ENCODE measurements at regions not wholly inside any gene's neighbourhood (a gene's known extent, or its start where the extent isn't known, plus 50 kb on each side); places are given as distances from the start of the nearest gene placed in this dataset.

GRCh38 chr4:165782623-165783022 lies 90.4 kb upstream of the TLL1 start:
- H3K36me3 ChIP-seq (ENCODE audit: insufficient read depth, low read depth, low read length) = no peaks in the 10 kb centered on the region

GRCh38 chr4:165783626-165784025 lies 89.4 kb upstream of the TLL1 start:
- H3K36me3 ChIP-seq (ENCODE audit: insufficient read depth, low read depth, low read length) = no peaks in the 10 kb centered on the region
- H3K27ac ChIP-seq (ENCODE audit: low read length) = no peak overlapping the region
- H3K4me1 ChIP-seq (ENCODE audit: insufficient read depth, low read length) = peaks cover 6% of the 10 kb centered on the region; the same call in 1 of the 2 replicates
- no peaks in the 10 kb centered on the region for H3K27me3 ChIP-seq (ENCODE audit: insufficient read depth, low read length)
- no peak overlapping the region for H3K4me3 ChIP-seq (ENCODE audit: low read length)
- no peak overlapping the region for H3K9ac ChIP-seq (ENCODE audit: low read depth, low read length)
- H3K9me3 ChIP-seq (ENCODE audit: insufficient read depth, low read depth, low read length) = no peaks in the 10 kb centered on the region

More at GRCh38 chr4:165782623-165783022, 90.4 kb upstream of the TLL1 start:
- no peak overlapping the region for H3K9ac ChIP-seq (ENCODE audit: low read depth, low read length)
- H3K27me3 ChIP-seq (ENCODE audit: insufficient read depth, low read length) = no peaks in the 10 kb centered on the region
- peaks cover 6% of the 10 kb centered on the region; the same call in 1 of the 2 replicates for H3K4me1 ChIP-seq (ENCODE audit: insufficient read depth, low read length)
- H3K9me3 ChIP-seq (ENCODE audit: insufficient read depth, low read depth, low read length) = no peaks in the 10 kb centered on the region
- no peak overlapping the region for H3K27ac ChIP-seq (ENCODE audit: low read length)
- no peak overlapping the region for H3K4me3 ChIP-seq (ENCODE audit: low read length)

GRCh38 chr4:165784672-165785071 lies 88.4 kb upstream of the TLL1 start:
- Histone ChIP-seq H3K9me3 (ENCODE audit: insufficient read depth, low read depth, low read length) (no peaks in the 10 kb centered on the region), H3K4me1 (ENCODE audit: insufficient read depth, low read length) (peaks cover 6% of the 10 kb centered on the region; the same call in 1 of the 2 replicates), H3K36me3 (ENCODE audit: insufficient read depth, low read depth, low read length) (no peaks in the 10 kb centered on the region), H3K4me3 (ENCODE audit: low read length) (no peak overlapping the region), H3K9ac (ENCODE audit: low read depth, low read length) (no peak overlapping the region), H3K27ac (ENCODE audit: low read length) (no peak overlapping the region), H3K27me3 (ENCODE audit: insufficient read depth, low read length) (no peaks in the 10 kb centered on the region)

- Histone ChIP-seq H3K9ac (ENCODE audit: low read depth, low read length) (no peak overlapping the region), H3K27me3 (ENCODE audit: insufficient read depth, low read length) (no peaks in the 10 kb centered on the region), H3K4me3 (ENCODE audit: low read length) (no peak overlapping the region), H3K36me3 (ENCODE audit: insufficient read depth, low read depth, low read length) (no peaks in the 10 kb centered on the region), H3K27ac (ENCODE audit: low read length) (no peak overlapping the region), H3K9me3 (ENCODE audit: insufficient read depth, low read depth, low read length) (no peaks in the 10 kb centered on the region), H3K4me1 (ENCODE audit: insufficient read depth, low read length) (peaks cover 6% of the 10 kb centered on the region; the same call in 1 of the 2 replicates)
Observed at GRCh38 chr4:165785337-165785736, 87.7 kb upstream of the TLL1 start.

DNA sequence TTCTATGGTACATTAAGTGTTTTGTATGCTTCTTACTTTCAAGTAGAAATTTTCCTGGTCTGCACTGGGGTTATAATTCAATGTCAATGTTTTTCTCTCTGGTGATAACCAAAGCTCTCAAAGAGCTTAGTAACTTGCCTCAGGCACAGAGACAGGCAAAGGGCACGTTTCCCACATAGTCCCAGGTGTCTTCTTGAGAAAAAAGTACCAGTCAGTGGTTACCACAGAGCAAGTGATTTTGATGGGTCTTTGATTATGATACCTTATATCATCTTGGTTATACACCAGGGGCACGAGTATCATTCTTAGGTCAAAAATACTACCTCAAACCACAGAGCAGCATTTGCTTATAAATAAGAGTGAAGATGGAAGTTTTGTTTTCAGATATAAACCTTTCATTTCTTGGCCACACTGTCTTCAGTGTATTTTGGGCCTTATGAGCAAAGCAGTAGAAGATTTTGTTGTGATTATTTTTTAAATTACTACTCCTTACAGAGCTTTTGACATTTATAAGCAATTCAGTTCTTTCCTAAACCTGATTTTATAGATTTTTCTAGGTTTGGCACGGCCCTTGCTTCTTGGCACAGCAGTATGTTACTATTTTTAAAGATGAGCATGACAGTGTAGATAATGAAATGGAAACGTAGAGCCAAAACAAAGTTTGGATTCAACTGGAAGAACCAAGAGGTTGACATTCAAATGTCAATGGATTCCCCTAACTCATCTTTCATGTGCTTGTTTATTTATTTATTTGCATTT lies 85.3 kb upstream of the TLL1 start:
- H3K4me1 ChIP-seq (ENCODE audit: insufficient read depth, low read length) = peaks cover 6% of the 10 kb centered on the region; the same call in 1 of the 2 replicates
- no peak overlapping the region for H3K9ac ChIP-seq (ENCODE audit: low read depth, low read length)
- H3K27me3 ChIP-seq (ENCODE audit: insufficient read depth, low read length) = no peaks in the 10 kb centered on the region
- no peaks in the 10 kb centered on the region for H3K36me3 ChIP-seq (ENCODE audit: insufficient read depth, low read depth, low read length)
- no peak overlapping the region for H3K27ac ChIP-seq (ENCODE audit: low read length)
- no peaks in the 10 kb centered on the region for H3K9me3 ChIP-seq (ENCODE audit: insufficient read depth, low read depth, low read length)
- H3K4me3 ChIP-seq (ENCODE audit: low read length) = no peak overlapping the region

GRCh38 chr4:165788686-165789463 lies 84.2 kb upstream of the TLL1 start:
- no peaks in the 10 kb centered on the region for H3K36me3 ChIP-seq (ENCODE audit: insufficient read depth, low read depth, low read length)
- H3K4me3 ChIP-seq (ENCODE audit: low read length) = no peak overlapping the region
- no peak overlapping the region for H3K27ac ChIP-seq (ENCODE audit: low read length)
- no peak overlapping the region for H3K9ac ChIP-seq (ENCODE audit: low read depth, low read length)
- H3K4me1 ChIP-seq (ENCODE audit: insufficient read depth, low read length) = peaks cover 2% of the 10 kb centered on the region; the same call in 1 of the 2 replicates
- no peaks in the 10 kb centered on the region for H3K9me3 ChIP-seq (ENCODE audit: insufficient read depth, low read depth, low read length)
- H3K27me3 ChIP-seq (ENCODE audit: insufficient read depth, low read length) = no peaks in the 10 kb centered on the region

GRCh38 chr4:165793236-165793635 lies 79.8 kb upstream of the TLL1 start:
- no peak overlapping the region for H3K9ac ChIP-seq (ENCODE audit: low read depth, low read length)
- no peak overlapping the region for H3K4me3 ChIP-seq (ENCODE audit: low read length)
- no peak overlapping the region for H3K27ac ChIP-seq (ENCODE audit: low read length)
- H3K4me1 ChIP-seq (ENCODE audit: insufficient read depth, low read length) = no peaks in the 10 kb centered on the region
- no peaks in the 10 kb centered on the region for H3K27me3 ChIP-seq (ENCODE audit: insufficient read depth, low read length)
- H3K36me3 ChIP-seq (ENCODE audit: insufficient read depth, low read depth, low read length) = no peaks in the 10 kb centered on the region
- no peaks in the 10 kb centered on the region for H3K9me3 ChIP-seq (ENCODE audit: insufficient read depth, low read depth, low read length)

DNA sequence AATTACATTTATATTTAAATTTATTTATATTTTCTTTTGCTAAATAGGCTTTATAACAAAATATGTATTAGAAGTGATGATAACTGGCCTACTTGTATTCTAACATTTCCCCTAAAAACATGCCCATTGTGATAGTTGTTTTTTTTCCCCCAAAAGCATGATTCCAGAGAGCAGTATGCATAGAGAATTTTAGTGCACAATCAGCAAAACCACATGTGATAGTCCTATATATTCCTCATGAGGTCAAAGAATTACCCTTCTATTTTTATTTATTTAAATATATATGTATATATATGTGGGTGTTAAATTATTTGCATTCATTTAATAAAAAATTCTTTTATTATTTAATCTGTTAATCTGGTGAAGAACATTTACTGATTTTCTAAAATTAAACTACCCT lies 78.2 kb upstream of the TLL1 start:
- H3K9me3 ChIP-seq (ENCODE audit: insufficient read depth, low read depth, low read length) = no peaks in the 10 kb centered on the region
- H3K4me1 ChIP-seq (ENCODE audit: insufficient read depth, low read length) = no peaks in the 10 kb centered on the region
- no peaks in the 10 kb centered on the region for H3K36me3 ChIP-seq (ENCODE audit: insufficient read depth, low read depth, low read length)
- no peak overlapping the region for H3K9ac ChIP-seq (ENCODE audit: low read depth, low read length)
- no peak overlapping the region for H3K27ac ChIP-seq (ENCODE audit: low read length)
- H3K27me3 ChIP-seq (ENCODE audit: insufficient read depth, low read length) = no peaks in the 10 kb centered on the region
- H3K4me3 ChIP-seq (ENCODE audit: low read length) = no peak overlapping the region

DNA sequence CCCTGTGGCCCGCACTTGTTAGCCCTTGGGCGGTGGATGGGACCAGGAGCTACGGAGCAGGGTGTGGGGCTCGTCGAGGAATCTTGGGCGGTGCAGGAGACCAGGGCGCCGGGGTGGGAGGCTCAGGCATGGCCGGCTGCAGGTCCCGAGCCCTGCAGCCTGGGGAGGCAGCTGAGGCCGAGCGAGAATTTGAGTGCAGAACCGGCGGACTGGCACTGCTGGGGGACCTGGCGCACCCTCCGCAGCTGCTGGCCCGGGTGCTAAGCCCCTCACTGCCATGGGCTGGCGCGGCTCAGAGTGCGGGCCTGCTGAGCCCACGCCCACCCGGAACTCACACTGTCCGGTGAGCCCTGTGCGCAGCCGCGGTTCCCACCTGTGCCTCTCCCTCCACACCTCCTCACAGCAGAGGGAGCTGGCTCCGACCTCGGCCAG lies 73.6 kb upstream of the TLL1 start:
- no peaks in the 10 kb centered on the region for H3K36me3 ChIP-seq (ENCODE audit: insufficient read depth, low read depth, low read length)
- H3K9me3 ChIP-seq (ENCODE audit: insufficient read depth, low read depth, low read length) = no peaks in the 10 kb centered on the region
- H3K9ac ChIP-seq (ENCODE audit: low read depth, low read length) = no peak overlapping the region
- no peak overlapping the region for H3K27ac ChIP-seq (ENCODE audit: low read length)
- no peak overlapping the region for H3K4me3 ChIP-seq (ENCODE audit: low read length)
- H3K4me1 ChIP-seq (ENCODE audit: insufficient read depth, low read length) = no peaks in the 10 kb centered on the region
- no peaks in the 10 kb centered on the region for H3K27me3 ChIP-seq (ENCODE audit: insufficient read depth, low read length)

DNA sequence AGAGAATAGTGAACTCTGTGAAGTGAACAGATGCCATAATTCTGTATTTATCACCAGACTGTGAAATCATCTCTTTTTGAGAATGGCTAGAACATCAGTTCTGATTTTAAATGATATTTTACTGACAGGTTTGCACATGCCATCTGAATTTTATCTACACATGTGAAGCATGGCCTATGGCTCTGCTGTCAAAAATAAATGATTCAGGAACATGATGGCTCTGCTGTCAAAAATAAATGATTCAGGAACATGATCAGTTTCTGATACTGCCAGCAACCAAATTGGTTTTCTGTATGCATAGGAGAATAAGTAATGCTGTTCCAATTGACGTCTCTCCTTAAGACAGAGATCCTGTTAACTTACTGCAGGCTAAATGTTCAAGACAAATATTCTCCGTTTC lies 70.6 kb upstream of the TLL1 start:
- no peak overlapping the region for H3K9ac ChIP-seq (ENCODE audit: low read depth, low read length)
- no peaks in the 10 kb centered on the region for H3K27me3 ChIP-seq (ENCODE audit: insufficient read depth, low read length)
- no peaks in the 10 kb centered on the region for H3K9me3 ChIP-seq (ENCODE audit: insufficient read depth, low read depth, low read length)
- H3K4me1 ChIP-seq (ENCODE audit: insufficient read depth, low read length) = no peaks in the 10 kb centered on the region
- H3K36me3 ChIP-seq (ENCODE audit: insufficient read depth, low read depth, low read length) = no peaks in the 10 kb centered on the region
- H3K27ac ChIP-seq (ENCODE audit: low read length) = no peak overlapping the region
- H3K4me3 ChIP-seq (ENCODE audit: low read length) = no peak overlapping the region

GRCh38 chr4:165803005-165803404 lies 70.0 kb upstream of the TLL1 start:
- no peak overlapping the region for H3K9ac ChIP-seq (ENCODE audit: low read depth, low read length)
- H3K27ac ChIP-seq (ENCODE audit: low read length) = no peak overlapping the region
- no peak overlapping the region for H3K4me3 ChIP-seq (ENCODE audit: low read length)
- no peaks in the 10 kb centered on the region for H3K4me1 ChIP-seq (ENCODE audit: insufficient read depth, low read length)
- H3K27me3 ChIP-seq (ENCODE audit: insufficient read depth, low read length) = no peaks in the 10 kb centered on the region
- no peaks in the 10 kb centered on the region for H3K36me3 ChIP-seq (ENCODE audit: insufficient read depth, low read depth, low read length)
- H3K9me3 ChIP-seq (ENCODE audit: insufficient read depth, low read depth, low read length) = no peaks in the 10 kb centered on the region

- H3K4me1 ChIP-seq (ENCODE audit: insufficient read depth, low read length) = no peaks in the 10 kb centered on the region
- no peak overlapping the region for H3K9ac ChIP-seq (ENCODE audit: low read depth, low read length)
- H3K27me3 ChIP-seq (ENCODE audit: insufficient read depth, low read length) = no peaks in the 10 kb centered on the region
- H3K4me3 ChIP-seq (ENCODE audit: low read length) = no peak overlapping the region
- no peaks in the 10 kb centered on the region for H3K9me3 ChIP-seq (ENCODE audit: insufficient read depth, low read depth, low read length)
- H3K27ac ChIP-seq (ENCODE audit: low read length) = no peak overlapping the region
- no peaks in the 10 kb centered on the region for H3K36me3 ChIP-seq (ENCODE audit: insufficient read depth, low read depth, low read length)
Observed at GRCh38 chr4:165805406-165805805, 67.6 kb upstream of the TLL1 start.

All from iPS-20b (cell line).